DMS79 (cell line): ENCODE measurements at regions not wholly inside any gene's neighbourhood (a gene's known extent, or its start where the extent isn't known, plus 50 kb on each side); places are given as distances from the start of the nearest gene placed in this dataset.
"Not testable (repeated sequence)": the region's sequence is repeated elsewhere in the genome, so short reads cannot be mapped to it uniquely, and the experiment has no call there.

ENCODE experiments used
- DNase-seq: peaks from one replicate; lab custom pipeline; 2025; lab: John Stamatoyannopoulos, UW

DNA sequence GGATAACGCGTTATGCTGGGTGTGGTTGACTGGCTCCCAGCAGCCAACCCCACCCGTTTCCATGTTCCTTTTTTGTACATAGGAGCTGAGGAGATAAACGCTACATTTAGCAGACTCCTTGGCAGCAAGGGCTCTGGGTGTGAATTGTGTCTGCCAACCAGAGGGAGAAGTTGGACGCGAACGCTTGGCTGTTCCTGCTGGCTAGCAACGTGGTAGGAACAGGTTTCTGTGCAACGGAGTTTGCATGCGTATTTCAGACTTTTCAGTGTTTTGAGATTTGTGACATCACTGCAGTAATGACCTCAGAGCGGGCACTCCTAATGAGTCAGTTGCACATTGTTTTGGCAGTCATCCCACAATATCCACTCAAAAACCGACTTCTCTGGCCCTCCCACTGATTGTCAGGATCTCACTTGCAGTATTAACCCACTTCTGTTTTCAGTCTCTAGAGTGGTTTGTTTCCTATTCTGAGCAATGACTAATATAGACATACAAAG lies 98.7 kb upstream of the RGS1 start:
- peak; percentile 2 for DNase-seq

DNA sequence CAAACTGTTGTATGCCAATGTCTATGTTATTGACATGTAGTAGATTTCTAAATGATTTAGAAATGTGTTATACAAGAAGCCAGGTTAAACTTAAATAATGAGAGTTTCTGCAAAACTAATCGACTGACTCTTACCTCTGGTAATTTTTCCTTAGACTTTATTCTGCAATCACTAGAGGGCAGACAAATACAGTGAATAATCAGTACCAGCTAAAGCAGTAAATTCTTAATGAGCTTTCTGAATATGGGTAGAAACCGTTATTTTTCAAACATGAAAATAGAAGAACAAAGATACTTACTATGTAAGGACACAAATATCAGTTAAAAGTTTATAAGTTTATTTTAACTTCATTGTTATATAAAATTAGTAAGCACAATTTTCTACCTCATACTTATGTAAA lies 97.9 kb upstream of the RGS1 start:
- DNase-seq: no peak

DNA sequence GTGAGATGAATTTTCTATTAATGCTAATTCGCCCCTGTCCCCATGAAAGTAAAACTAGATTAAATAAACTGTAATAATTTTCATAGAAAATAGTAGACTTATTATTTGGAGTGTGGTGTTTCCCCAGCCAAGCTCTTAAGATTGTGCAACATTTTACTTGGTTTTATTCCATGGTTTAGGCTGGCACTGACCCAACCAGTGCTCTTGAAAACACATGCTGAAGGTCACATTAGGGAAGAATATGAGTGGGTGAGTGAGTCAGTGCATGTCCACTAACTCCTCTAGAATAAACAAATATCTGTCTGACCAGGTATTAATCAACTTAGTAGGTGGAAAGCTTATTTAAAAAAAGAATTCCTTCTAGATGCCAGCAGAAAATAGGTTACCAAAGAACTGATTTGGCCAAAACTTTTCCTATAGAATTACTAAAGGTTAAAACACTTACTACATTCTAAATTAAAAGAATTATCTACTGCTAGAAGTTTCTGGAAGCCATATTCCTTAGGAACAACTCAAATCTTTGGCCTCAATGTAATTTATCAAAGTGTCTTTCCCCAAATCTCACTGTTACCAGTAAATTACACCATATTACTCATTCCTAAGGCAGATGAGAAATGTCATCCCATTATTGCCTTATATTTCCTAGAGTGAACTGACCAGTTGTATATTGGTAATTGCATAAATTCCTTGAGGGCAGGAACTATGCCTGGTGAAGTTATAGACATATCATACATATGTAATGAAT lies 89.7 kb upstream of the RGS1 start:
- DNase-seq: no peak

DNA sequence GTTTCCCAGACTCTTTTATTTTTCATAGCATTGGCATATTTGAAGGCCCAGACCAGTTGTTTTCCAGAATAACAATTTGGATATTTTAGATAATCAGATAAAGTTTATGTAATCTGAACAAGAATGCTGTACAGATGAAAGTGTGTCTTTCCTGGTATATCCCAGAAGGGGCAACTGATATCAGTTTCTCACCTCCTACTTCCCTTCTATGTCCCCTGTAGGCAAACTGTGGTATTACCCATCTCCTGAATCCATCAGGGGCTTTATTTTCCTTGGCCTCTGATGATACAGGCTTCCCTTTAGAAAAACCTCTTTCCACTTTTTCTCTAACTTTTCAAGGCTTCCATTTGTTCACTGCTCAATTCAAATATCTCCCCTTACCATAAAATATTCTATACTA lies 87.5 kb upstream of the RGS1 start:
- no peak for DNase-seq

DNA sequence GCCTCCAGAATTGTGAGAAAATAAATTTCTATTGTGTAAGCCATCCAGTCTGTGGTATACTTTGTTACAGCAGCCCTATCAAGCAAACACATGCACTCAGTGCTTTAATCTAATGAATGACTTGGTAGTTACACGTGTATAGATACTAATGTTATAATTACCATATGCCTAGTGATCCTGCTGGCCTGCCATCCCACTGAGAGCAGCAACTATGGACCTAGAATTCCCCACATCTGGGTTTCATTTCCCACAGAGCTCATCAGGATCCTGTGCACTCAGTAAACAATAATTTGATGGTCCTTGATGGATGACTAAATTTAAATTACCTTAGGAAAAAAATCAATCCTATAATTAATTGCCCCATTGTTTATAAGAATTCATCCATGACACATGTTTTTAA lies 86.5 kb upstream of the RGS1 start:
- no peak for DNase-seq

DNA sequence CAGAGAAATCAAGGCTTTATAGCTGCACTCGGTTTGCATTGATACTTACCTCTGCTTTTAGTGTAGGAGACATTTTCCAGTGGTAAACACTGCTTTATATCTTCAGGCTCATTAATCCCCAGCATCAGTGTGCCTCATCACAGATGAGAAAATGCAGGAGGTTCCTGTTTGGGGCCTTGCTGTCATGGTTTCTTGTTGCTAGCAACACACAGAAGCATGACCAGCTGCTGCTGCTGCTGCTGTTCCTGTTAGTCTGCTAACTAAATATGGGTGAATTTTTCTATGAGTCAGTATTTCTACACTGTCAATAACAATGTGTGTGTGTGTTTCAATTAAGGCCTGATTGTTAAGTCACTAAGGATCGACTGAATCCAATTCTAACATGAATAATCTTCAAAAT lies 85.8 kb upstream of the RGS1 start:
- no peak for DNase-seq

DNA sequence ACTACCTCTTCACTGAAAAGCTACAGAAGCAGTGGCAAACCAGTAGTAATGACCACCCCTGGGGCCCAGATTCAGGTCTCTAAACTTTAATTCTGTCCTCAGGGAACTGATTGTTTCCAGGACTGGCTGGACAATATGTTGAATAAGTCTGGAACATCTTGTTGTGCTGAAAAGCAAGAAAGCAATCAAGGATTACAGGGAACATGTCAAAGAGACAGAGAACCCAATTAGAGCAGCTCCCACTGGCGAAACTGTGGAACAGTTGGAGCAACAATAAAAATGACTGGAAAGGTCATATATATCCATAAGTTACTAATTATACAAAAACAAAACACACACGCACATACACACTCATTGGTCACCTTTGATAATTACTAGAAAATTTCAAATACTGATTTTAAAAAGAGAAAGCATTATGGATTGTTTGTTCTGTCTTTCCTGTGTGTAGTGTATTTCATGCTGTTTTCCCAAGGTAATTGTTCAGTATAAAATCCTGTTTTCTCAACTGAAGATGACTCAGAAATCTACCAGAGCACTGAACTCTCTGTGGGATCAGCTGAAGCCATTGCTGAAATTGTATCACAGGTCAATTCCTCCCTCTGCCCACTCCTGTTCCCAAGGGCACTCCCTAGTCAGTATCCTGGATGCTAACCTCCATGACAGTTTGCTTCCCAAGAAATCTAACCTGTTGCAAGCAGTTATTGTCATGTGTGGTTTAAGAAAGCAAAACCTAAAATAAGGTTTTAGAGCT lies 83.6 kb upstream of the RGS1 start:
- DNase-seq: no peak

DNA sequence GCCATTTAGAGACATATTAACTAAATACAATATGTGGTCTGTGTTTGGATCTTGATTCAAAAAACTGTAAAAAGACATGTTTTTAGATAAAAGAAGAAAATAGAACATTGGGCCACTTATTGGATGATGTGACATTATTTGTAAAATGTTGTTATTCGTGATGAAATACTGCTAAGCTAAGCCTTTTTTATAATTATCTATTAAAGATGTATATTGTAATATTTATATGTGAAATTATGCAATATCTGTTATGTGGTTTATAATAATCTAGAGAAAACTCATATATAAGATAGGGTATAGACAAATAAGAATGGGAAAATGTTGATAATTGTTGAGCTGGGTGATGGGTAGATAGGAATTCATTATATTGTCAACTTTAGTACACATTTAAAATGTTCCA lies 82.0 kb upstream of the RGS1 start:
- no peak for DNase-seq

DNA sequence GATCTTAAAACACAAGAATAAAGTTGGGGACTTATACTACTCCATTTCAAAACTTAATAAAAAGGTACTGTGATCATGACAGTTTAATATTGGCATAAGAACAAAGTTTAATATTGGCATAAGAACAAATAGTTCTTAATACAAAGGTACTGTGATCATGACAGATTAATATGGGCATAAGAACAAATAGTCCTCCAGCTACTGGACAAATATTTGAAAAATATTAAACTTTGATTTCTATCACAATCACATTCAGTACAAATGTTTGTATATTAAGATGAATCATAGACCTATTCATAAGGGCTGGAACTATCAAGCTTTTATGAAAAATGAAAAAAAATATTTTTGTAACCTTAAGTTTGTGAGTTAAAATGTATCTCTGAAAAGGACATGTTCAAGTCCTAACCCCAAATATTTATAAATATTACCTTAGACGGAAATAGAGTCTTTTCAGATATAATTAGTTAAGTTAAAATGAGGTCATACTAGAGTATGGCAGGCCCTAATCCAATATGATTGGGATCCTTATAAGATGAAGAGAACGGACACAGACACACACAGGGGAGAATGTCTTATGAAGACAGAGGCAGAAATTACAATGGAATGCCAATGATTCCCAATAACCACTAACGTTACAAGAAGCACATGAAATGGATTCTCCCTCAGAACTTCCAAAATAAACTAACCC lies 79.1 kb upstream of the RGS1 start:
- DNase-seq: no peak

DNA sequence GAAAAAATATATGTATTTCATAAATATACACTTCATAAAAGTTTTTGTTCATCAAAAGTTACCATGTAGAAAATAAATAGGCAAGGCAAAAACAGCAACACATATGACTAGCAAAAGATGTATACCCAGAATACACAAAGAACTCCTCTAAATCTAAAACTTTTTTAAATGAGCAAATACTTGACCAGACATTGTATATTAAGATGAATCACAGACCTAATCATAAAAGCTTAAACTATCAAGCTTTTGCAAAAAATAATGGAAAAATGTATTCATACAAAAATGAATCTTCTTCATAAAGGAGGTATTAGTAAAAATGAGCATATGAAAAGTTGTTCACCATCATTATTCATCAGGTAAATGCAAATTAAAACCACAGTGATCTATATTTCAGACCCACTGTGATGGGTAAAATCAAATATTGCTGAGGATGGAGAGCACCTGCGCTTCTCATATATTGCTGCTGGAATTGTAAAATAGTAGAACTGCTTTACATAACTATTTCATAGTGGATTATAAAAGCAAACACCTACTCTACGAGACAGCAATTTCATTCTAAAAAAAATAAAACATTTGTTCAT lies 78.3 kb upstream of the RGS1 start:
- no peak for DNase-seq

DNA sequence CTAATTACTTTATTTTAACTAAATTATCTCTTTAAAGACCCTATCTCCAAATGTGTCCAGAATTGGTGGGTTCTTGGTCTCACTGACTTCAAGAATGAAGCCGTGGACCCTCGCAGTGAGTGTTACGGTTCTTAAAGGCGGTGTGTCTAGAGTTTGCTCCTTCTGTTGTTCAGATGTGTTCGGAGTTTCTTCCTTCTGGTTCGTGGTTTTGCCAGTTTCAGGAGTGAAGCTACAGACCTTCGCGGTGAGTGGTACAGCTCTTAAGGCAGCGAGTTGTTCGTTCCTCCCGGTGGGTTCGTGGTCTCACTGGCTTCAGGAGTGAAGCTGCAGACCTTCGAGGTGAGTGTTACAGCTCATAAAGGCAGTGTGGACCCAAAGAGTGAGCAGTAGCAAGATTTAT lies 77.5 kb upstream of the RGS1 start:
- not testable (repeated sequence) for DNase-seq

DNA sequence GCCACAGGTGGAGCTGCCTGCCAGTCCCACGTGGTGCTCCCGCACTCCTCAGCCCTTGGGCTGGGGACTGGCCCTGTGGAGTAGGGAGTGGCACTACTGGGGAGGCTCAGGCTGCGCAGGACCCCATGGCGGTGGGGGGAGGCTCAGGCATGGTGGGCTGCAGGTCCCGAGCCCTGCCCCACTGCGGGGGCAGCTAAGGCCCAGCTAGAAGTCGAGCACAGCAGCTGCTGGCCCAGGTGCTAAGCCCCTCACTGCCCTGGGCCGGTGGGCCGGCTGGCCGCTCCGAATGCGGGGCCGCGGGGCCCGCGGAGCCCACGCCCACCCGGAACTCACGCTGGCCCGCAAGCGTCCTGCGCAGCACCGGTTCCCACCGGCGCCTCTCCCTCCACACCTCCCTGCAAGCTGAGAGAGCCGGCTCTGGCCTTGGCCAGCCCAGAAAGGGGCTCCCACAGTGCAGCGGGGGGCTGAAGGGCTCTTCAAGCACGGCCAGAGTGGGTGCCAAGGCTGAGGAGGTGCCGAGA lies 76.5 kb upstream of the RGS1 start:
- DNase-seq: not testable (repeated sequence)

DNA sequence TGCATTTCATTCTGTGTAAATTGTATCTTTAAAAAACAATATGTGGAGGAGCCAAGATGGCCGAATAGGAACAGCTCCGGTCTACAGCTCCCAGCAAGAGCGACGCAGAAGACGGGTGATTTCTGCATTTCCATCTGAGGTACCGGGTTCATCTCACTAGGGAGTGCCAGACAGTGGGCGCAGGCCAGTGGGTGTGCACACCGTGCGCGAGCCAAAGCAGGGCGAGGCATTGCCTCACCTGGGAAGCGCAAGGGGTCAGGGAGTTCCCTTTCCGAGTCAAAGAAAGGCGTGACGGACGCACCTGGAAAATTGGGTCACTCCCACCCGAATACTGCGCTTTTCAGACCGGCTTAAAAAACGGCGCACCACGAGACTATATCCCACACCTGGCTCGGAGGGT lies 75.0 kb upstream of the RGS1 start:
- DNase-seq: not testable (repeated sequence)

DNA sequence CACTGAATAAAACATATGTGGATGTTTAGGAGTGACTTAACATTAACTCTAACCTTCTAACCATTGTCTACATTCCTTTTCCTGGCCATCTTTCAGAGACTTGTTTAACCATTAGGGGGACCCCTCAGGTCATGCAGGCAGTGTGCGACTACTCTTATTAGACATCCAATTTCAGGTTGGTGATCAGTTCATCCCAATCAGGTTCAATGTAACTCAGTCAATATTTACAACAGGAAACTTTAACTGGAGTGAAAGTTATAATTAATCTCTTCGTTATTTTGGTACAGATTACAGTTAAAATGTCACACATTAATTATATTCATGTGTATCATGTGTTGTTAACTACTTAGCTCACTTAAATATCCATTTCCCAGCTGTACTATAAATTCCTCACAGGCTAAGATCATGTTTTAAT lies 68.8 kb upstream of the RGS1 start:
- DNase-seq: no peak

DNA sequence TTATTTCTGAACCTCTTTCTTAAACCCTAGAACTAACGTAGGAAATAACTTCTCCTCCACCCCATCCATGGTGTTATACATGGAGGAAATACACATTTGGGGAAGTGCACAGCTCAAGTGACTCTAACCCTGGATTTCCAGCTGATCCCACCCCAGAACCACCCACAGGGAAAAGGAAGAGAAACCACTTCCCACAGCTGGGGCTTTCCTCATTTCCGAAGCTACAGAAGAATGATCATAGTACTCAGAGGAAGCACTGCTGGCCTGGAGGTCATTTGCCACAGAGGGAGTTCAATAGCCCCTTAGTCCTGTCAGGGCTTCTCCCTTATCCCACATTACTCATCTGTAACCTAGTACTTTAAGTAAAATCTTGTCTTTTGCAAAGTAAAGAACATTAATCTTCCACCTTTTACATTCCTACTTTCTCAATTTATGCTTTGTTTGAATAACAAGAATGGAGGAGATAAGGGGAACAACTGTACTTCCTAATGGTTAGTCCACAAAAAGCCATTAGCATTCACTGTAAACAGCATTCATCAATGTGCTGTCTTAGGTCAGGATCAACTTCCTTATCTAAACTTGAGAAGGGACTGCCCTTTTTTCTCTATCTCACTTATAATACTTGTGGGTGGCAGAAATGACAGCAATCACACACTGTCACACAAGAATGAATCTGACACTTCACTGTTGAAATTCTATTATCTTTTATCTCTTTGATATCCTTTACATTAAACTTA lies 63.0 kb upstream of the RGS1 start:
- DNase-seq: no peak

DNA sequence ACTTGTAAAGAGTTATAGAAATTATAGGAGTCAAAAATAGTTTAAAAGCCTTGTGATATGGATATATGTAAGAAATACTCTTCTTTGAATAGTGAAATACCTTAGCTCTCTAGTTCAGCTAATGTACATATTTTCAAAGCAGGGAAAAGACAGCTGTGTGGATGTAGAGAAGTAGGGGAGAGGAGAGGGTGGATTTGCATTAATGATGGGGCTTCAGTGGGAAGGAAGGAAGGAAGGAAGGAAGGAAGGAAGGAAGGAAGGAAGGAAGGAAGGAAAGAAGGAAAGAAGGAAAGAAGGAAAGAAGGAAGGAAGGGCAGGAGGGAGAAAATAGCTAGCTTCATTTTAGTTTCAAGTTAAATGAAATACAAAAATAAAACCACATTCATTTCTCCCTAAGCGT lies 62.4 kb upstream of the RGS1 start:
- no peak for DNase-seq

DNA sequence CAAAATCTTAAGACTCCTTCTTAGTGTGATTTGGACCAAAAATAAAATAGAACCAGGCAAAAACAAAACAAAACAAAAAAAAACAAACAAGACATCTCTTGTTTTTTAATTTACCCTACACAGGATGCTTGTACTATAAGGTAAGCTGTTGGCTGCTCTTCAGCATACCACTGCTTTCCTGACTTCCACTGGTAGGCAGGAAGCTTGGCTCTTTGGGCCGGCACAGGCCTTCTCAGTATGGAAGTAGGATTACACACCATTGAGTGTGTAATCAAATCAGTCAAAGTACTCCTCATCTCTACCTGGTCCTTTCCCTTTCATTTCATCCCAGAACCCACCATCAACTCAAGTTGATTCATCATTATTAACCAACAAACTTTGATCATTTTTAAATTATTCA lies 61.9 kb upstream of the RGS1 start:
- DNase-seq: no peak

DNA sequence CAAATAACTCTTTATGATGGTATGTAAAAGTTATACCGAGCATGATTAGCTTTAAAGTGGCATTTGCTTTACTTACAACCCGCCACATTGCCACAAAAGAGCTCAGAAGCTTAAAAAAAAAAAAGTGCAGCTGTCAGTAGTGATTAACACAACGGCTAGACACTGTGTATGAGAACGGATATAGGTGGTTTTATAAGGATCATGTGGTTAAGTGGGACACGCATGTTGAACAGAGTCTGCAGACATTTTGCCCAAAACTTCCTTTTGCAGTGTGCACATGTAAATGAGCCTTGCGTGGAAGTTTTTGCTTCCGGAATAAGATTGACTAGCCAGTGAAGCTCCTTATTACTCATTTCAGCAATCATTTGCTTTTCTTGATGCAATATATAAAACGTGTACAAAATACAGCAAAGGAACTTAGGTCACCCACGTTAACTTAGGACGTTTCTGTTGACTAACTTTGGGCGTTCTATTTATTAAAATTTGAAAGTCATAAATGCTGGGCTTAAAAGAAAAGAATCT lies 58.7 kb upstream of the RGS1 start:
- DNase-seq: no peak

DNA sequence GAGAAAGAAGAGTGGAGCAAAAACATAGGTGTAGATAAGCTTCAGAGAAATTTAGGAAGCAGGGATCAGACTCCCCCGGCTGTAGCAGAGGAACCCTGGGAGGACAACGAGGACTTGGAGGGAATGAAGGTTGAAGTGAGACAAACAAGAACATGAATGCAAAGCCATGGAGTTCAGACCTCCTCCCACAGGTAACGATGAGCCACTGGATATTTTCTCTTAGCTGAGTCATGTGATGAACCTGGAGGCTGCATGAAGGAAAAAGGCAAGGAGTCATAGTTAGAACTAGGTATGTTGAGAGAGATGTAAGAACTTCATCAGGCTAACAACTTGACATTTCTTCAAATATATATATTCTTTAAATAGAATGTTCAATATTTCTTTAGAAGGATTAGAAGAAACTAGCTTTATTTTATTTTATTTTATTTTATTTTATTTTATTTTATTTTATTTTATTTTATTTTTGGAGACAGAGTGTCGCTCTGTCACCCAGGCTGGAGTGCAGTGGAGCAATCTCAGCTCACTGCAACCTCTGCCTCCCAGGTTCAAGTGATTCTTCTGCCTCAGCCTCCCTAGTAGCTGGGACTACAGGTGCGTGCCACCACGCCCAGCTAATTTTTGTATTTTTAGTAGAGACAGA lies 57.7 kb upstream of the RGS1 start:
- DNase-seq: not testable (repeated sequence)

DNA sequence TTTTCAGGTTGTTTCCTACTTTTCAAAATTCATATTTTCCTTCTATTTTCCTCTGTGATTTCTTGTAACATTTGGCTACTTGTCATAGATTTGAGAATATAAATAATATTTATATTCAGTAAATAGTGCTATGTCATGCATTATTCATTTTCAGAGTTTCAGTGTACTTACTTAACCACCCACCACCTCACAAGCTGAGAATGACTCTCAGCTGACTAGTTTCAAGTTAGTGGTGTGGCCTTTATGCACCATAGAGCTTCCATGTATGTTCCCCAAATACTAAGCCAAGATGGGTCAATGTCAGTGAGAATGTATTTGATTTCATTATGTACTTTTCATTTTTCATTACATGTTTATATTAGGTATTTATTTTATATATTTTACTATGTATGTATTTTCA lies 56.9 kb upstream of the RGS1 start:
- DNase-seq: no peak

DNA sequence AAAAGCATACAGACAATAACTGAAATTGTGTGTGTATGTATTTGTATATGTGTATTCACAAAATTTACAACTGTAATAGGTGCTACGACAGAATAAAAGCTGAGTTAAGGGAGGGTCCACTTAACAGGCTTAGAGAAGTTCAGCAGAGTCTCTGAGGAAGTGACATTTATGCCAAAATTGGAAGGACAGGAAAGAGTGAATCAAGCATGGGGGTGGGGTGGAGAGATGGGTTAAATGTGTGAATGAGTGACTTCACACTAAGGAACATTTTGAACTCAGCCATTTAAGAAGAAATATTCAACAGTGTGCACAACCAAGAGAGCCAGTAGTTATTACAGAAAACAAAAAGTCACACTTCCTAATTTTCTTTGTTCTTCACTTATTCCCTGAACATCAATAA lies 53.8 kb upstream of the RGS1 start:
- DNase-seq: no peak
